ENCODE measurements at regions not wholly inside any gene's neighbourhood (a gene's known extent, or its start where the extent isn't known, plus 50 kb on each side); places are given as distances from the start of the nearest gene placed in this dataset.

GRCh38 chr6:121963826-121964225, 435.6 kb upstream of the HSF2 start:
- TF ChIP-seq POLR2A (IDR thresholded peaks at IDR 0.05) (no peak), CTCF (IDR thresholded peaks at IDR 0.05) (no peak)

Data from heart left ventricle (tissue), 13 donors.